ENCODE measurements at regions not wholly inside any gene's neighbourhood (a gene's known extent, or its start where the extent isn't known, plus 50 kb on each side); places are given as distances from the start of the nearest gene placed in this dataset.

GRCh38 chr2:216571909-216572513, 61.2 kb upstream of the IGFBP2 start (continued):
- TF ChIP-seq CHD1 (IDR thresholded peaks at IDR 0.05; ENCODE audit: low read depth, low read length) (no peak), KDM4A (IDR thresholded peaks at IDR 0.05; ENCODE audit: low read depth, low read length, severe bottlenecking) (no peak)
